ENCODE measurements at regions not wholly inside any gene's neighbourhood (a gene's known extent, or its start where the extent isn't known, plus 50 kb on each side); places are given as distances from the start of the nearest gene placed in this dataset.

GRCh38 chr16:76201385-76201784 is 75.8 kb upstream of the CNTNAP4 start:
- Histone ChIP-seq H3K27ac (no peak overlapping the region), H3K36me3 (no peaks in the 10 kb centered on the region), H3K4me3 (no peak overlapping the region), H3K4me1 (no peaks in the 10 kb centered on the region), H3K9me3 (no peaks in the 10 kb centered on the region), H3K27me3 (no peaks in the 10 kb centered on the region)
- TF ChIP-seq EP300 (IDR thresholded peaks at IDR 0.05): no peak
- TF ChIP-seq POLR2AphosphoS5 (IDR thresholded peaks at IDR 0.05): no peak
- no peak for TF ChIP-seq POLR2A (IDR thresholded peaks at IDR 0.05)
- no peak for TF ChIP-seq CTCF (IDR thresholded peaks at IDR 0.05)
- no peak for ATAC-seq
- 65% methylated on average over 2 of the region's 2 CpGs; no CpG with 5 or more reads in 1 of the 2 donors for WGBS, 2 donors (ENCODE audit: low coverage in 1 of 2)

DNA sequence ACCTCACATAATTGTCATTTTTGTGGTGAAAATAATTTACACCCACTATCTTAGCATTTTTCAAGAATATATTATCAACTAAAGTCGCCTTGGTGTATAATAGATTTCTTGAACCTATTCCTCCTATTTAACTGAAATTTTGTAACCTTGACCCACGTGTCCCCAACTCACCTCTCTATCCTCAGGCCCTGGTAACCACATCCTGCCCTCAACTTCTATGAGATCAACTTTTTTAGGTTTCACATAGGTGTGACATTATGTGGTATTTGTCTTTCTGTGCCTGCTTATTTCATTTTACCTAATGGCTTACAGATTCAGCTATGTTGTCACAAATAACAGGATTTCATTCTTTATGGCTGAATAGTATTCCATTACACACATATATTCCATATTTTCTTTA is 73.0 kb upstream of the CNTNAP4 start:
- Histone ChIP-seq H3K27me3 (no peaks in the 10 kb centered on the region), H3K27ac (no peak overlapping the region), H3K9me3 (no peaks in the 10 kb centered on the region), H3K36me3 (no peaks in the 10 kb centered on the region), H3K4me1 (no peaks in the 10 kb centered on the region), H3K4me3 (no peak overlapping the region)
- 39 to 84% methylated on average over 2 of the region's 2 CpGs for WGBS, 2 donors (ENCODE audit: low coverage in 1 of 2)
- TF ChIP-seq EP300 (IDR thresholded peaks at IDR 0.05) (no peak), CTCF (IDR thresholded peaks at IDR 0.05) (no peak), POLR2A (IDR thresholded peaks at IDR 0.05) (no peak), POLR2AphosphoS5 (IDR thresholded peaks at IDR 0.05) (no peak)
- ATAC-seq: no peak

GRCh38 chr16:76207270-76207669 is 69.9 kb upstream of the CNTNAP4 start:
- no peak overlapping the region for H3K4me3 ChIP-seq
- no peaks in the 10 kb centered on the region for H3K36me3 ChIP-seq
- H3K27me3 ChIP-seq: no peaks in the 10 kb centered on the region
- ATAC-seq: no peak
- TF ChIP-seq CTCF (IDR thresholded peaks at IDR 0.05): no peak
- no peak for TF ChIP-seq EP300 (IDR thresholded peaks at IDR 0.05)
- no peak for TF ChIP-seq POLR2AphosphoS5 (IDR thresholded peaks at IDR 0.05)
- no peak for TF ChIP-seq POLR2A (IDR thresholded peaks at IDR 0.05)
- H3K9me3 ChIP-seq: no peaks in the 10 kb centered on the region
- H3K4me1 ChIP-seq: no peaks in the 10 kb centered on the region
- 57 to 63% methylated on average over 3 of the region's 3 CpGs for WGBS, 2 donors (ENCODE audit: low coverage in 1 of 2)
- no peak overlapping the region for H3K27ac ChIP-seq

DNA sequence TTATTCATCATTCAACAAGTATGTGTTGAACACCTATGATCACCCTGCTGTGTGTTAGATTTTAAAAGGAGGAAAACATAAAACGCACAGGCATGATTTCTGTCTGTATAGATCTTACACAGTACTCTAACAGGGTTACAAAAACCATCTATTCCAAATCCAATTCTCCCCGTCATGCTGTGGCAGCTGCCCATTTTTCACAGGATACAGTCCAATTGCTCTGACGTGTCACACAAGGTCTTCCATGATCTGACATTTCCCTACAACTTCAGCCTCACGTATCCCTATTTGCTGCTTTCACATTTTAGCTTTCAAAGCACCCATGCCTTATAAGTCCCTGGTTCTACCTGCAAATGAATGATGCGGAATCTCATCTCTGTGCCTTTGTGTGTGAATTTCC is 67.0 kb upstream of the CNTNAP4 start:
- Histone ChIP-seq H3K9me3 (peaks cover 0 to 9% (median 0%) of the 10 kb centered on the region in 3 donors), H3K36me3 (no peaks in the 10 kb centered on the region), H3K4me3 (no peak overlapping the region), H3K27ac (no peak overlapping the region), H3K4me1 (no peaks in the 10 kb centered on the region), H3K27me3 (no peaks in the 10 kb centered on the region)
- TF ChIP-seq CTCF (IDR thresholded peaks at IDR 0.05) (no peak), POLR2AphosphoS5 (IDR thresholded peaks at IDR 0.05) (no peak), EP300 (IDR thresholded peaks at IDR 0.05) (no peak), POLR2A (IDR thresholded peaks at IDR 0.05) (no peak)
- WGBS, 2 donors (ENCODE audit: low coverage in 1 of 2): 35 to 48% methylated on average over 5 of the region's 5 CpGs
- no peak for ATAC-seq

- TF ChIP-seq POLR2AphosphoS5 (IDR thresholded peaks at IDR 0.05): no peak
- TF ChIP-seq EP300 (IDR thresholded peaks at IDR 0.05): no peak
- no peak for TF ChIP-seq POLR2A (IDR thresholded peaks at IDR 0.05)
- no peak for TF ChIP-seq CTCF (IDR thresholded peaks at IDR 0.05)
- Histone ChIP-seq H3K27me3 (no peaks in the 10 kb centered on the region), H3K9me3 (peaks cover 0 to 9% (median 0%) of the 10 kb centered on the region in 3 donors), H3K4me3 (no peak overlapping the region), H3K4me1 (no peaks in the 10 kb centered on the region), H3K36me3 (no peaks in the 10 kb centered on the region), H3K27ac (no peak overlapping the region)
- ATAC-seq: no peak
These were observed 63.3 kb upstream of the CNTNAP4 start for GRCh38 chr16:76213860-76214259.
